HG03095 (cell line): ENCODE measurements at regions not wholly inside any gene's neighbourhood (a gene's known extent, or its start where the extent isn't known, plus 50 kb on each side); places are given as distances from the start of the nearest gene placed in this dataset.

ENCODE experiments used
- ATAC-seq: cut with Tn5 transposase; IDR thresholded peaks from one replicate; pipeline ENCODE4 v1.9.1; 2021; ENCODE audit warnings: moderate library complexity; ENCODE audit not compliant: unreplicated experiment

DNA sequence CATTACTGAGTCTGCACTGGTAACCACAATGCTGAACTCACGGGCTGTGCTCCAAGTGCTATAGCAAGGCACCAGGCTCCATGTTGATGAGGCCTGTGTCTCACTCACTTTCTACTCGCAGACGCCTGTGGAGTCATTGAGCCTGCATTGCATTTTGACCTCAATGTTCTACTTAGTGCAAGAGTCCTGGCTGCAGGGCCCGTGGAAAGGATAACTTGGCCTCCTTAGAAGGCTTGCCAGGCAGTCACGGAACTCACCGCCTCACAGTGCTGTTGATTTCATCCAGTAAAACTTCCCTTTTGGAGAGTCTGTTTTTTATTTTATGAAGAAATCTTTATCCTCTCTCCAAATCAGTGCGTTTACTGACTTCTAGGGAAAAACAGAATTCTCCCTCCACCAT is 290.4 kb downstream of the RNF144A start:
- no peak for ATAC-seq

GRCh38 chr2:7209757-7210555 is 292.7 kb downstream of the RNF144A start:
- no peak for ATAC-seq

GRCh38 chr2:7210712-7211111 is 293.5 kb downstream of the RNF144A start:
- ATAC-seq: no peak

- ATAC-seq: no peak
These were observed 308.6 kb downstream of the RNF144A start for GRCh38 chr2:7225848-7226247.

GRCh38 chr2:7226501-7226900 is 309.3 kb downstream of the RNF144A start:
- no peak for ATAC-seq

GRCh38 chr2:7233126-7233525 is 315.9 kb downstream of the RNF144A start:
- no peak for ATAC-seq

DNA sequence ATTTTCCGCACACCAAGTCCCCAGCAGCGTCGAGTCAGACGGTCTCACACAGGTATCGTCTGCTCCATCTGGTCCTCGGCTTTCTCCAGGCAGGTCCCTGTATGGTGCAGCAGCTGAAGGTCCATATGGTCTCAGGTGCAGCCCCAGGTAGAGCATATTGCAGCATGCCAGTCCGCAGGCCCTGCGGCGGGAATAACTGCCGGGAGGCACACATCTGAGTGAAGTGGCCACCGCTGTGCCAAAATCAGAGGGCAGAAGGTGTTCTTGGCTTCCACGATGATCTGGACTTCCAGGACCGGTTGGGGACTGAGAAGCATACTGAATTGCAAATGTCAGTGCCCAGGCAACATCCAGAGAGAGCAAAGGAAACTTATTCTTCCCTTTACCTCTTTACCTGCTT is 320.3 kb downstream of the RNF144A start:
- no peak for ATAC-seq

DNA sequence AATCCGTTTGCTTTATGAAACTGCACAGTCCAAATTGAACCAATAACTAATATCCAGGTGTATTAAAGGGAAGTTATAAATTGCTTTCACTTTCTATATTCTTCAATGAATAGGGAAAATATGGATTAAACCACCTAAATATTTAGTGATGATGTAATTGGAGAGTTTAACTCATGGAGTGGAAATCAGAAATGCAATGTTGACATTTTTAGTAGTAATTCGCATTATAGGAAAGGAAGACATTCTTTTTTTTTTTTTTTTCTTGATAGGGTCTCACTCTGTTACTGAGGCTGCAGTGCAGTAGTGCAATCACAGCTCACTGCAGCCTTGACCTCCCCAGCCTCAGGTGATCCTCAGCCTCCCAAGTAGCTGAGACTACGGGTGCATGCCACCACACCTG is 321.9 kb downstream of the RNF144A start:
- ATAC-seq: no peak

DNA sequence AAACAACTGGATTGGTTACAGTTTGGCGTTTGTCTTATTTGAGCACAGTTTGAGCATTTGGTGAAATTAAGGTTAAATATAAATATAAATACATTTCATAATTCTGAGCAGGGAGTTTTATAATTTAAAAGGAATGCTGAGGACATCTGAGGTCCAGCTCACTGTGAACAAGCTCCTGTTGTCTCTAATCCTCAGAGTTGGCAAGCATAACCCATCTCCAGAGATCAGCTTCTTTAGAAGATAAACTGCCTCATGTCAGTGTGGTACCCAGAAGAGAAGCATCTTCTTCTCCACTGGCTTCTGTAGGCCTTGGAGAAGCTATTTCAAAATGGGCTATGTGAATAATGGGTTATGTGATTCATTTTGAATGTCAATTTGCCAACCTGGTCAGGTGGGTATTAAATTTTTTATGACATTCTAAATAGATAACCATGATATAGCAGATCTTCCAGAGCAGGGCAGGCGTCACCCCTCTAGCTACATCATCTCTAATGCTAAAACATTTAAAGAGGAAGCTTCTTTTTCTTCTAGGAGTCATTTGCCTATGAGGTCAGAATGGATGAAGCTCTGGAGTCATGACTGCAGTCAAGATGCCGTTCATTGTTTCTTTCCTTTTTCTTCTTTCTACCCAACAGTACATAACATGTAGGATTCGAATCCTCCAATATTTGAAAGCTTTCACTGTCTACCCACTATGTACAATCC is 324.0 kb downstream of the RNF144A start:
- ATAC-seq: no peak

DNA sequence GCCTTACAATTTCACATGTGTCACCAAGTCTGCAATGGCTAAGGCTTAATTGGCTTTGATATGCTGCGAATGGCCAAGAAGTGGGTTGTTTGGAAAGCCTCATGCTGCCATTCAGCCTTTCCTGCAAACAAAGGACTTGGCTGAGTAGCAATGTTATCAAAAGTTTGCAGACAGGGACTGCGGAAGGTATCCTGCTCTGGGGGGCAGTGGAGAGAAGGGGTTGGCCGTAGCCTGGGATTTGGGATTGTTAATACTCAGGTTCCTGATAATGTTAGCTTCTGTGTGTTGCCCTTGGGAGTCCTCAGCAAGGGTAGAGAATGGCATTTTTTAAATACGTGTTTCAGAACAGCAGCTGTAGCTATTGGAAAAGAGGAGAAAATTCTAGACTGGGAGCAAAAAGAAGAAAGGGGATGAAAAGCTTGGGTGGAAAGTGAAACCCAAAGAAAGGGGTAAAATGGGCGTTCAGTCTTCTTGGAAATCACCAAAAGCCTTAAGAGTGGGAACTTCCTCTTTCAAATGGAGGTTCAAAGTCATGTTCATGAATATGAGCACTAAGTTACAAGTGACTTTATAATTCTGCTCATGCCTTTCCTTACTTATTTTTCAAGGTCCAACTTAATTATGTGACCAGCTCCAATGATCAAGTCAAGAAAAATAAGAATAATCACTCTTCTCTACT is 325.1 kb downstream of the RNF144A start:
- ATAC-seq: no peak

GRCh38 chr2:7243276-7243675 is 326.1 kb downstream of the RNF144A start:
- ATAC-seq: no peak

GRCh38 chr2:7256377-7256776 is 339.2 kb downstream of the RNF144A start:
- no peak for ATAC-seq

- ATAC-seq: no peak
These were observed 345.5 kb downstream of the RNF144A start for GRCh38 chr2:7262727-7263126.

GRCh38 chr2:7264791-7265190 is 347.6 kb downstream of the RNF144A start:
- ATAC-seq: no peak

DNA sequence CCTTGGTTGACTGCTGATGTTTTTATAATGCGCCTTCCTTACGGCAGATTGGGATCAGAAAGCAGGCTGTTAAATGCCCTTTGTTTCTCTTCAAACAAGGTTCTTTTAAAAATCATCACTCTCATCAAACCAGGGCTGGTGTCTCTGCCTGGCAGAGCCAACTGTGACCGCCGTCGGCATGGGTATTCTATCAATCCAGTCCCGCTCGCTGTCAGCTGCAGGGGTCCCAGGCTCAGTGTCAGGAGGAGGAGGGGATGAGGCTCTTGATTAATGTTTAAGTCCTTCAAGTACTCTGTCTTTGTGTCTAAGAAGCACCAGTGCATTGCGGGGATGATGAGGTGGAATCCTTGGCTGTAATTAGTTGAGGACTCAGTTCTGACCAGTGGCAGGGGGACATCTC is 348.1 kb downstream of the RNF144A start:
- ATAC-seq: no peak

GRCh38 chr2:7269106-7269643 is 352.0 kb downstream of the RNF144A start:
- ATAC-seq: no peak

DNA sequence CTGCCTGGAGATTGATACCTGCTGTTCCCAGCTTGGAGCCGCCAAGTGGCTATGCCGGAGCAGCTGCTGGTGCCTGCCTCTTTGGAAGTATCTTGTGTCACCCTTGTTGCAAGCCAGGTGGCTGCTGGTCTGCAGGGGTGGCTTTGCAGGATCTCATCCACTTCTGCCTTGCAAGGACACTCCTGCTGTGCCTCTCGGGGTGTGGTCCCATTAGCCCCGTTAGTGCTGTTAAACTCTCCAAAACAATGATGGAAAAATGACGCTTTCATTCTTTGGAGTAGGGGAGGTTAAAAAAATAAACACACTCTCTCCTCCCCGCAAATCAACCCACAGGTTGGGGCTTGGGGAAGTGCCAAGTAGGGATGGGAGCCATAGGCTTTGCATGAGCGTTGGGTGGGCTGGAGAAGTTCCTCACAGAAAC is 352.8 kb downstream of the RNF144A start:
- no peak for ATAC-seq

GRCh38 chr2:7272210-7272609 is 355.0 kb downstream of the RNF144A start:
- ATAC-seq: no peak

DNA sequence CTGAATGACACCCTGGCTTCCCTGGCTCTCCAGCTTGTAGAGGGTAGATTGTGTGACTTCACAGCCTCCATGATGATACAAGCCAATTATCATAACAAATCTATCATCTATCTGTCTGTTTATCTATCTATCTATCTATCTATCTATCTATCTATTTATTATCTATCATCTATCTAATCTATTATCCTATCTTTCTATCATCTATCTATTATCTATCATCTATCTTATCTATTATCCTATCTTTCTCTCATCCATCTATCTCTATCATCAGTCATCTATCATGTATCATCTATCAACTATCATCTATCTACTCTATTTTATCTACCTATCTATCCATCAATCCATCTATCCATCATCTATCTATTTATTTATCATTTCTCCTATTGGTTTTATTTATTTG is 361.8 kb downstream of the RNF144A start:
- ATAC-seq: no peak

DNA sequence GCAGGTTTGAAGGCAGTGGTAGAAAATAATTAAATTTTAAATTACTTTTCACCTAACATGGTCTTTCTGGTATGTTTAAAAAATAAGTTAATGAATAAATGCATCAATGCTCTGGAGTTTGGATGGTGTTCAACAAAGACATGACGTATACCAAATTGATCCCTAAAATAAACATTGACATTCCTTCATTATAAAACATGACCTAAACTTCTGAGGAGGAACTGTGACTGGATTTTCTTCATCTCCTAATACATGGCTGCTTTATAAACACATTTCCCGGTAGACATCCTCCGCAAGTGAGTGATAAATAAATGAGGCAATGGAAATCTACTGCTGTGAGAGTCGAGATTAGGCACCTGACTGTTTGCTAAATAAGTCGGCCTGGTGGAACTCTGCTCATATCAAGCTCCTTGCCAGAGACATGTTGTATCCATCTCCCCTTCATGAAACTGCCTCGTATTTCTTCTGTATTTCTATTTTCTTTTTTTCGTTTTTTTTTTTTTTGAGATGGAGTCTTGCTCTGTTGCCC is 362.3 kb downstream of the RNF144A start:
- ATAC-seq: no peak

DNA sequence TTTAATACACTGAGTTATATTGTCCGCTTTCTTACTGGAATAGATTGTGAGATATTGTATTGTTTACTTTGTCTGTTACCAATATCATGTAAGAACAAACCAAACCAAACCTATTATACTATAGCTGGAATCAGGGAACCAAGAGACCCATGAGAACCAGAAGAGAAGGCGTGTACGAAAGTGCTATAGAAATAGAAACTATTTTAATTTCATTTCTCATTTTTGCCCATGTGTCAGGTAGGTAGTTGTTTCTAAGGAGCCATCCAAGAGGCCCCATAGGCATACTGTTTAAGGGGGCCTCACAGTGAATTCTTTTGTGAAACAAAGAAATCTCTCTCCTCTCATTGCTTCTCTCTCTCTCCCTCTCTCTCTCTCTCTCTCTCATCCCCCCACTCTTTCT is 363.6 kb downstream of the RNF144A start:
- ATAC-seq: no peak
